ENCODE measurements at regions not wholly inside any gene's neighbourhood (a gene's known extent, or its start where the extent isn't known, plus 50 kb on each side); places are given as distances from the start of the nearest gene placed in this dataset.
"Not testable (repeated sequence)": the region's sequence is repeated elsewhere in the genome, so short reads cannot be mapped to it uniquely, and the experiment has no call there.

- DNase-seq: no peak
Measured at GRCh38 chr12:75754698-75755097, 243.3 kb upstream of the KRR1 start.

- no peak for DNase-seq
Measured at GRCh38 chr12:75754141-75754540, 242.7 kb upstream of the KRR1 start.

GRCh38 chr12:75751769-75752471 is 240.5 kb upstream of the KRR1 start:
- DNase-seq: no peak

- no peak for DNase-seq
Measured at GRCh38 chr12:75750716-75751306, 239.4 kb upstream of the KRR1 start.

GRCh38 chr12:75748990-75749389 is 237.6 kb upstream of the KRR1 start:
- not testable (repeated sequence) for DNase-seq

- DNase-seq: no peak
Measured at GRCh38 chr12:75748136-75748535, 236.7 kb upstream of the KRR1 start.

GRCh38 chr12:75747572-75748021 is 236.2 kb upstream of the KRR1 start:
- DNase-seq: no peak

- DNase-seq: no peak
Measured at GRCh38 chr12:75746621-75747020, 235.2 kb upstream of the KRR1 start.

GRCh38 chr12:75744607-75745256 is 233.3 kb upstream of the KRR1 start:
- no peak for DNase-seq

- no peak for DNase-seq
Measured at GRCh38 chr12:75742961-75743360, 231.6 kb upstream of the KRR1 start.

- DNase-seq: no peak
Measured at GRCh38 chr12:75742048-75742447, 230.6 kb upstream of the KRR1 start.

- peak; percentile 69 to 86 for DNase-seq
Measured at GRCh38 chr12:75739912-75740311, 228.5 kb upstream of the KRR1 start.

GRCh38 chr12:75739098-75739497 is 227.7 kb upstream of the KRR1 start:
- DNase-seq: not testable (repeated sequence)

GRCh38 chr12:75738486-75738885 is 227.1 kb upstream of the KRR1 start:
- peak in 1 of 2 donors; percentile 27 for DNase-seq

GRCh38 chr12:75735853-75736252 is 224.4 kb upstream of the KRR1 start:
- no peak for DNase-seq

GRCh38 chr12:75728826-75729225 is 217.4 kb upstream of the KRR1 start:
- no peak for DNase-seq

GRCh38 chr12:75727577-75727976 is 216.2 kb upstream of the KRR1 start:
- DNase-seq: no peak

GRCh38 chr12:75725521-75726111 is 214.2 kb upstream of the KRR1 start:
- no peak for DNase-seq

GRCh38 chr12:75724928-75725312 is 213.5 kb upstream of the KRR1 start:
- DNase-seq: no peak

GRCh38 chr12:75724307-75724927 is 213.0 kb upstream of the KRR1 start:
- DNase-seq: no peak

- DNase-seq: peak; percentile 75 to 80
Measured at GRCh38 chr12:75722714-75723200, 211.3 kb upstream of the KRR1 start.

GRCh38 chr12:75721796-75722195 is 210.4 kb upstream of the KRR1 start:
- DNase-seq: no peak

All from inflammatory macrophage (primary cell).